WTC11 (cell line): ENCODE measurements at regions not wholly inside any gene's neighbourhood (a gene's known extent, or its start where the extent isn't known, plus 50 kb on each side); places are given as distances from the start of the nearest gene placed in this dataset.
"Not testable (repeated sequence)": the region's sequence is repeated elsewhere in the genome, so short reads cannot be mapped to it uniquely, and the experiment has no call there.

Experiments used
- ATAC-seq: fragments of 200-7000 bp; cut with Tn5 transposase; 2 replicates; pipeline ENCODE4 v1.10.0; 2021; ENCODE audit warnings: mild to moderate bottlenecking, moderate library complexity
- CTCF ChIA-PET: fragments of 300-600 bp; sonication (Branson Sonifier 250); formaldehyde crosslinking; loops from one replicate; lab custom pipeline; 2021; ENCODE audit warnings: antibody characterized with exemption; lab: Charles Lee
- POLR2A ChIA-PET: fragments of 350-600 bp; sonication (Branson Sonifier 250); formaldehyde crosslinking; loops from one replicate; lab custom pipeline; 2021; ENCODE audit warnings: antibody characterized with exemption; lab: Charles Lee
- DNase-seq: peaks from one replicate; pipeline ENCODE4 v3.0.0; 2021; ENCODE audit warnings: low spot score
- H3K27ac Mint-ChIP-seq: 2 replicates; pipeline ENCODE4 v1.8.0; 2021; ENCODE audit warnings: mixed read lengths
- H3K27me3 Mint-ChIP-seq: 2 replicates; pipeline ENCODE4 v1.8.0; 2021; ENCODE audit warnings: low read depth, mild to moderate bottlenecking, moderate library complexity, mixed read lengths
- H3K36me3 Mint-ChIP-seq: 2 replicates; pipeline ENCODE4 v1.8.0; 2021; ENCODE audit warnings: mixed read lengths
- H3K4me1 Mint-ChIP-seq: 2 replicates; pipeline ENCODE4 v1.8.0; 2022; ENCODE audit warnings: mixed read lengths
- H3K4me3 Mint-ChIP-seq: 2 replicates; pipeline ENCODE4 v1.8.0; 2021; ENCODE audit warnings: mild to moderate bottlenecking, moderate library complexity, mixed read lengths
- H3K9me3 Mint-ChIP-seq: 2 replicates; pipeline ENCODE4 v1.8.0; 2021; ENCODE audit warnings: mixed read lengths
- CREB1 ChIP-seq: sonication (generic); formaldehyde crosslinking; IDR thresholded peaks from 2 replicates; pipeline ENCODE4 v1.8.0; 2023; ENCODE audit warnings: mild to moderate bottlenecking, missing genetic modification reagents
- JAZF1 ChIP-seq: fragments of 250-450 bp; sonication (Bioruptor Pico); IDR thresholded peaks from 2 replicates; pipeline ENCODE4 v1.9.0; 2021; ENCODE audit warnings: moderate library complexity, mild to moderate bottlenecking, inconsistent platforms
- NFYB ChIP-seq: sonication (generic); formaldehyde crosslinking; conservative IDR thresholded peaks from 2 replicates; pipeline ENCODE4 v1.8.0; 2022; ENCODE audit warnings: low read depth, missing genetic modification reagents
- SP1 ChIP-seq: sonication (generic); formaldehyde crosslinking; conservative IDR thresholded peaks from 2 replicates; pipeline ENCODE4 v1.8.1; 2022; ENCODE audit warnings: missing genetic modification reagents
- ZNF317 ChIP-seq: sonication (generic); formaldehyde crosslinking; IDR thresholded peaks from 2 replicates; pipeline ENCODE4 v1.8.1; 2023; ENCODE audit warnings: low read depth, mild to moderate bottlenecking, moderate library complexity, missing genetic modification reagents, borderline replicate concordance
- ZNF396 ChIP-seq: fragments of 250-450 bp; sonication (Bioruptor Pico); IDR thresholded peaks from 2 replicates; pipeline ENCODE4 v1.8.0; 2021; ENCODE audit warnings: mild to moderate bottlenecking, moderate library complexity, borderline replicate concordance
- TF ChIP-seq, protein P1 (sequence below): fragments of 250-450 bp; sonication (Bioruptor Pico); conservative IDR thresholded peaks from 2 replicates; pipeline ENCODE4 v1.9.0; 2021; ENCODE audit warnings: mild to moderate bottlenecking
- TF ChIP-seq, protein P2 (sequence below): fragments of 250-450 bp; sonication (Bioruptor Pico); IDR thresholded peaks from 2 replicates; pipeline ENCODE4 v2.1.2; 2022; ENCODE audit warnings: mild to moderate bottlenecking, moderate library complexity
- TF ChIP-seq, protein P3 (sequence below): sonication (generic); formaldehyde crosslinking; IDR thresholded peaks from 2 replicates; pipeline ENCODE4 v1.8.1; 2022; ENCODE audit warnings: mild to moderate bottlenecking, missing genetic modification reagents, moderate library complexity, borderline replicate concordance
- TF ChIP-seq, protein P4 (sequence below): sonication (generic); formaldehyde crosslinking; IDR thresholded peaks from 2 replicates; pipeline ENCODE4 v1.8.0; 2023; ENCODE audit warnings: mild to moderate bottlenecking, missing genetic modification reagents
- TF ChIP-seq, protein P5 (sequence below): sonication (generic); formaldehyde crosslinking; IDR thresholded peaks from 2 replicates; pipeline ENCODE4 v1.8.1; 2023; ENCODE audit warnings: mild to moderate bottlenecking, missing genetic modification reagents, borderline replicate concordance
- TF ChIP-seq, protein P6 (sequence below): sonication (generic); formaldehyde crosslinking; IDR thresholded peaks from 2 replicates; pipeline ENCODE4 v1.8.1; 2023; ENCODE audit warnings: mild to moderate bottlenecking, missing genetic modification reagents, moderate library complexity

- TF ChIP-seq, protein P1, sequence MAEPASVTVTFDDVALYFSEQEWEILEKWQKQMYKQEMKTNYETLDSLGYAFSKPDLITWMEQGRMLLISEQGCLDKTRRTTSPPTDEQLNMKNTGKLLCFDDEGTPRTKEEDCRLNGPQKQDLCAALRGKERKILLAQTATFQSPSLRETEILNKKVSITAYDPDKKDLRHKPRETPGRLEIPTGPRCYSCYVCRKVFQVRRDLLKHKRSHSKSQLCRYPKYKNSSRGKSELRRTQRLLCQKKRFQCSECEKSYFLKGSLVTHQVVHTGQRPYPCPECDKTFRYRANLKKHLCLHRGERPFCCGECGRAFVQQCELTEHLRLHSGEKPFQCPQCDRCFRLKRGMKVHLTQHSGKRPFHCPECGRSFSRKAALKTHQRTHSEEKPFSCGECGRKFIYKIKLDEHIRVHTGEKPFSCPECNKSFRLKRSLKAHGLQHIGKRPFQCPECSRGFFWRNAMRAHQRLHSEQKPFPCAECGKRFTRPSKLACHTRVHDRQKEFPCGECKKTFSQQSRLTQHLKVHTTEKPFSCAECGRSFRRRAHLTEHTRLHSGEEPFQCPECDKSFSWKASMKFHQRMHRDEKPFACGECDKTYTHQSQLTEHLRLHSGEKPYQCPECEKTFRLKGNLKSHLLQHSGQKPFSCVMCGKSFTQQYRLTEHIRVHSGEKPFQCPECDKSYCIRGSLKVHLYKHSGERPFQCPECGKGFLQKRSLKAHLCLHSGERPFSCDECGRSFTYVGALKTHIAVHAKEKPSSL (CRISPR knock-in tag), result no peak
- no peak for TF ChIP-seq JAZF1 (CRISPR knock-in tag)
- TF ChIP-seq, protein P2, sequence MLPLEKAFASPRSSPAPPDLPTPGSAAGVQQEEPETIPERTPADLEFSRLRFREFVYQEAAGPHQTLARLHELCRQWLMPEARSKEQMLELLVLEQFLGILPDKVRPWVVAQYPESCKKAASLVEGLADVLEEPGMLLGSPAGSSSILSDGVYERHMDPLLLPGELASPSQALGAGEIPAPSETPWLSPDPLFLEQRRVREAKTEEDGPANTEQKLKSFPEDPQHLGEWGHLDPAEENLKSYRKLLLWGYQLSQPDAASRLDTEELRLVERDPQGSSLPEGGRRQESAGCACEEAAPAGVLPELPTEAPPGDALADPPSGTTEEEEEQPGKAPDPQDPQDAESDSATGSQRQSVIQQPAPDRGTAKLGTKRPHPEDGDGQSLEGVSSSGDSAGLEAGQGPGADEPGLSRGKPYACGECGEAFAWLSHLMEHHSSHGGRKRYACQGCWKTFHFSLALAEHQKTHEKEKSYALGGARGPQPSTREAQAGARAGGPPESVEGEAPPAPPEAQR (CRISPR knock-in tag), result no peak
- TF ChIP-seq SP1 (CRISPR knock-in tag), result no peak
- TF ChIP-seq, protein P3, sequence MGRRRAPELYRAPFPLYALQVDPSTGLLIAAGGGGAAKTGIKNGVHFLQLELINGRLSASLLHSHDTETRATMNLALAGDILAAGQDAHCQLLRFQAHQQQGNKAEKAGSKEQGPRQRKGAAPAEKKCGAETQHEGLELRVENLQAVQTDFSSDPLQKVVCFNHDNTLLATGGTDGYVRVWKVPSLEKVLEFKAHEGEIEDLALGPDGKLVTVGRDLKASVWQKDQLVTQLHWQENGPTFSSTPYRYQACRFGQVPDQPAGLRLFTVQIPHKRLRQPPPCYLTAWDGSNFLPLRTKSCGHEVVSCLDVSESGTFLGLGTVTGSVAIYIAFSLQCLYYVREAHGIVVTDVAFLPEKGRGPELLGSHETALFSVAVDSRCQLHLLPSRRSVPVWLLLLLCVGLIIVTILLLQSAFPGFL (CRISPR knock-in tag), result no peak
- TF ChIP-seq, protein P4, sequence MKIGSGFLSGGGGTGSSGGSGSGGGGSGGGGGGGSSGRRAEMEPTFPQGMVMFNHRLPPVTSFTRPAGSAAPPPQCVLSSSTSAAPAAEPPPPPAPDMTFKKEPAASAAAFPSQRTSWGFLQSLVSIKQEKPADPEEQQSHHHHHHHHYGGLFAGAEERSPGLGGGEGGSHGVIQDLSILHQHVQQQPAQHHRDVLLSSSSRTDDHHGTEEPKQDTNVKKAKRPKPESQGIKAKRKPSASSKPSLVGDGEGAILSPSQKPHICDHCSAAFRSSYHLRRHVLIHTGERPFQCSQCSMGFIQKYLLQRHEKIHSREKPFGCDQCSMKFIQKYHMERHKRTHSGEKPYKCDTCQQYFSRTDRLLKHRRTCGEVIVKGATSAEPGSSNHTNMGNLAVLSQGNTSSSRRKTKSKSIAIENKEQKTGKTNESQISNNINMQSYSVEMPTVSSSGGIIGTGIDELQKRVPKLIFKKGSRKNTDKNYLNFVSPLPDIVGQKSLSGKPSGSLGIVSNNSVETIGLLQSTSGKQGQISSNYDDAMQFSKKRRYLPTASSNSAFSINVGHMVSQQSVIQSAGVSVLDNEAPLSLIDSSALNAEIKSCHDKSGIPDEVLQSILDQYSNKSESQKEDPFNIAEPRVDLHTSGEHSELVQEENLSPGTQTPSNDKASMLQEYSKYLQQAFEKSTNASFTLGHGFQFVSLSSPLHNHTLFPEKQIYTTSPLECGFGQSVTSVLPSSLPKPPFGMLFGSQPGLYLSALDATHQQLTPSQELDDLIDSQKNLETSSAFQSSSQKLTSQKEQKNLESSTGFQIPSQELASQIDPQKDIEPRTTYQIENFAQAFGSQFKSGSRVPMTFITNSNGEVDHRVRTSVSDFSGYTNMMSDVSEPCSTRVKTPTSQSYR (CRISPR knock-in tag), result no peak
- TF ChIP-seq, protein P5, sequence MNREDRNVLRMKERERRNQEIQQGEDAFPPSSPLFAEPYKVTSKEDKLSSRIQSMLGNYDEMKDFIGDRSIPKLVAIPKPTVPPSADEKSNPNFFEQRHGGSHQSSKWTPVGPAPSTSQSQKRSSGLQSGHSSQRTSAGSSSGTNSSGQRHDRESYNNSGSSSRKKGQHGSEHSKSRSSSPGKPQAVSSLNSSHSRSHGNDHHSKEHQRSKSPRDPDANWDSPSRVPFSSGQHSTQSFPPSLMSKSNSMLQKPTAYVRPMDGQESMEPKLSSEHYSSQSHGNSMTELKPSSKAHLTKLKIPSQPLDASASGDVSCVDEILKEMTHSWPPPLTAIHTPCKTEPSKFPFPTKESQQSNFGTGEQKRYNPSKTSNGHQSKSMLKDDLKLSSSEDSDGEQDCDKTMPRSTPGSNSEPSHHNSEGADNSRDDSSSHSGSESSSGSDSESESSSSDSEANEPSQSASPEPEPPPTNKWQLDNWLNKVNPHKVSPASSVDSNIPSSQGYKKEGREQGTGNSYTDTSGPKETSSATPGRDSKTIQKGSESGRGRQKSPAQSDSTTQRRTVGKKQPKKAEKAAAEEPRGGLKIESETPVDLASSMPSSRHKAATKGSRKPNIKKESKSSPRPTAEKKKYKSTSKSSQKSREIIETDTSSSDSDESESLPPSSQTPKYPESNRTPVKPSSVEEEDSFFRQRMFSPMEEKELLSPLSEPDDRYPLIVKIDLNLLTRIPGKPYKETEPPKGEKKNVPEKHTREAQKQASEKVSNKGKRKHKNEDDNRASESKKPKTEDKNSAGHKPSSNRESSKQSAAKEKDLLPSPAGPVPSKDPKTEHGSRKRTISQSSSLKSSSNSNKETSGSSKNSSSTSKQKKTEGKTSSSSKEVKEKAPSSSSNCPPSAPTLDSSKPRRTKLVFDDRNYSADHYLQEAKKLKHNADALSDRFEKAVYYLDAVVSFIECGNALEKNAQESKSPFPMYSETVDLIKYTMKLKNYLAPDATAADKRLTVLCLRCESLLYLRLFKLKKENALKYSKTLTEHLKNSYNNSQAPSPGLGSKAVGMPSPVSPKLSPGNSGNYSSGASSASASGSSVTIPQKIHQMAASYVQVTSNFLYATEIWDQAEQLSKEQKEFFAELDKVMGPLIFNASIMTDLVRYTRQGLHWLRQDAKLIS (CRISPR knock-in tag), result no peak
- TF ChIP-seq NFYB (CRISPR knock-in tag), result no peak
- no peak for TF ChIP-seq ZNF317 (CRISPR knock-in tag)
- no peak for TF ChIP-seq ZNF396 (CRISPR knock-in tag)
- TF ChIP-seq, protein P6, sequence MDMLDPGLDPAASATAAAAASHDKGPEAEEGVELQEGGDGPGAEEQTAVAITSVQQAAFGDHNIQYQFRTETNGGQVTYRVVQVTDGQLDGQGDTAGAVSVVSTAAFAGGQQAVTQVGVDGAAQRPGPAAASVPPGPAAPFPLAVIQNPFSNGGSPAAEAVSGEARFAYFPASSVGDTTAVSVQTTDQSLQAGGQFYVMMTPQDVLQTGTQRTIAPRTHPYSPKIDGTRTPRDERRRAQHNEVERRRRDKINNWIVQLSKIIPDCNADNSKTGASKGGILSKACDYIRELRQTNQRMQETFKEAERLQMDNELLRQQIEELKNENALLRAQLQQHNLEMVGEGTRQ, result no peak
- no peak for TF ChIP-seq CREB1 (CRISPR knock-in tag)
These were observed 1091.9 kb upstream of the FANCL start (continued) for GRCh38 chr2:59333007-59333406.

DNA sequence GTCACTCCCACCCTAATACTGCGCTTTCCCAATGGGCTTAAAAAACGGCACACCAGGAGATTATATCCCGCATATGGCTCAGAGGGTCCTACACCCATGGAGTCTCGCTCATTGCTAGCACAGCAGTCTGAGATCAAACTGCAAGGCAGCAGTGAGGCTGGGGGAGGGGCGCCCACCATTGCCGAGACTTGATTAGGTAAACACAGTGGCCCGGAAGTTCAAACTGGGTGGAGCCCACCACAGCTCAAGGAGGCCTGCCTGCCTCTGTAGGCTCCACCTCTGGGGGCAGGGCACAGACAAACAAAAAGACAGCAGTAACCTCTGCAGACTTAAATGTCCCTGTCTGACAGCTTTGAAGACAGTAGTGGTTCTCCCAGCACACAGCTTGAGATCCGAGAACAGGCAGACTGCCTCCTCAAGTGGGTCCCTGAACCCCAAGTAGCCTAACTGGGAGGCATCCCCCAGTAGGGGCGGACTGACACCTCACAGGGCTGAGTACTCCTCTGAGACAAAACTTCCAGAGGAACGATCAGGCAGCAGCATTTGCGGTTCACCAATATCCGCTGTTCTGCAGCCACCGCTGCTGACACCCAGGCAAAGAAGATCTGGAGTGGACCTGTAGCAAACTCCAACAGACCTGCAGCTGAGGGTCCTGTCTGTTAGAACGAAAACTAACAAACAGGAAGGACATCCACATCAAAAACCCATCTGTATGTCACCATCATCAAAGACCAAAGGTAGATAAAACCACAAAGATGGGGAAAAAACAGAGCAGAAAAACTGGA is 1085.6 kb upstream of the FANCL start:
- not testable (repeated sequence) for H3K27ac Mint-ChIP-seq, H3K4me1 Mint-ChIP-seq
- peaks cover 28% of the 10 kb centered on the region for H3K9me3 Mint-ChIP-seq

More for the DNA sequence above, 1085.6 kb upstream of the FANCL start:
- DNase-seq, ATAC-seq, H3K27me3 Mint-ChIP-seq, H3K4me3 Mint-ChIP-seq, POLR2A ChIA-PET, CTCF ChIA-PET: not testable (repeated sequence)
- H3K36me3 Mint-ChIP-seq, result peaks cover 19% of the 10 kb centered on the region
